Endothelial cell of umbilical vein (primary cell): ENCODE measurements at regions not wholly inside any gene's neighbourhood (a gene's known extent, or its start where the extent isn't known, plus 50 kb on each side); places are given as distances from the start of the nearest gene placed in this dataset.

Source experiments
- BruUV-seq: library from RNA; stranded (reverse); fragments of 400-500 nt; replicated peaks from 2 replicates; lab custom pipeline; 2021; lab: Mats Ljungman, UMichigan
- CTCF ChIA-PET: fragments of 300-600, 350-600 bp; sonication (Branson Sonifier 250); formaldehyde crosslinking; loops from one replicate; lab custom pipeline; 2021; ENCODE audit warnings: antibody characterized with exemption, inconsistent platforms; lab: Charles Lee
- POLR2A ChIA-PET: fragments of 300-600, 350-600 bp; sonication (Branson Sonifier 250); formaldehyde crosslinking; loops from one replicate; lab custom pipeline; 2021; ENCODE audit warnings: antibody characterized with exemption, inconsistent platforms; lab: Charles Lee
- DNase-seq: peaks from one replicate; pipeline ENCODE4 v3.0.0-alpha.2; 2011; ENCODE audit warnings: low read depth, low spot score
- FAIRE-seq: peaks from 2 replicates; lab custom pipeline; 2011; peaks lifted over from hg19 to GRCh38; lab: Jason Lieb, UNC
- H2AFZ ChIP-seq: 2 replicates; pipeline ENCODE4 v1.6.0; 2012; ENCODE audit warnings: low read depth, low read length, control low read depth, inconsistent platforms
- H3K27ac ChIP-seq: 2 replicates; pipeline ENCODE4 v1.5.1; 2011; ENCODE audit warnings: low read depth, mild to moderate bottlenecking, control low read depth, low read length, moderate library complexity; ENCODE audit not compliant: insufficient read depth
- H3K27me3 ChIP-seq, 2 experiments: 2 replicates each; pipeline versions ENCODE4 v1.6.0 to v1.6.1; 2011; ENCODE audit warnings: low read length in 2 of 2, mixed read lengths in 1 of 2; ENCODE audit not compliant: control insufficient read depth in 2 of 2, insufficient read depth in 2 of 2
- H3K36me3 ChIP-seq, 2 experiments: 2 replicates in 1 of 2; 3 replicates in 1 of 2; pipeline ENCODE4 v1.5.1; 2011; ENCODE audit warnings: low read length in 2 of 2, mild to moderate bottlenecking in 1 of 2, moderate library complexity in 1 of 2; ENCODE audit not compliant: control insufficient read depth in 2 of 2, insufficient read depth in 2 of 2; ENCODE audit errors: extremely low read depth in 1 of 2
- H3K4me1 ChIP-seq: 3 replicates; pipeline ENCODE4 v1.5.1; 2011; ENCODE audit warnings: mild to moderate bottlenecking, low read length; ENCODE audit not compliant: control insufficient read depth, insufficient read depth; ENCODE audit errors: extremely low read depth
- H3K4me2 ChIP-seq: 2 replicates; pipeline ENCODE4 v1.6.1; 2011; ENCODE audit warnings: low read length, control low read depth, mixed read lengths; ENCODE audit not compliant: insufficient read depth
- H3K4me3 ChIP-seq, 3 experiments: fragments of 200-600 bp in 1 of 3; sonication (generic), shearing (Covaris generic) in 1 of 3; replicated peaks in 1 of 3; 2 replicates each; pipeline ENCODE4 v1.5.1; 2011 to 2016; ENCODE audit warnings: control low read depth in 3 of 3, low read length in 3 of 3, mild to moderate bottlenecking in 2 of 3, inconsistent platforms in 1 of 3, low read depth in 1 of 3, moderate library complexity in 1 of 3; ENCODE audit not compliant: insufficient read depth in 1 of 3
- H3K79me2 ChIP-seq: 2 replicates; pipeline ENCODE4 v1.6.0; 2012; ENCODE audit warnings: low read length, inconsistent platforms; ENCODE audit not compliant: control insufficient read depth, insufficient read depth
- H3K9ac ChIP-seq: replicated peaks from 2 replicates; pipeline ENCODE3; 2011; ENCODE audit warnings: low read length, control low read depth; ENCODE audit not compliant: insufficient read depth; ENCODE audit errors: extremely low read depth
- H3K9me1 ChIP-seq: replicated peaks from 3 replicates; pipeline ENCODE4 v1.6.0; 2011; ENCODE audit warnings: mild to moderate bottlenecking, low read length; ENCODE audit not compliant: control insufficient read depth, insufficient read depth; ENCODE audit errors: extremely low read depth
- H3K9me3 ChIP-seq: replicated peaks from 2 replicates; pipeline ENCODE4 v1.5.1; 2012; ENCODE audit warnings: low read length, inconsistent platforms; ENCODE audit not compliant: control insufficient read depth, insufficient read depth
- H4K20me1 ChIP-seq: replicated peaks from 2 replicates; pipeline ENCODE3; 2011; ENCODE audit warnings: mild to moderate bottlenecking, low read length; ENCODE audit not compliant: control insufficient read depth, insufficient read depth; ENCODE audit errors: extremely low read depth
- CTCF ChIP-seq, 2 donors: IDR thresholded peaks; 1 replicate in 1 of 2; 2 replicates in 1 of 2; pipeline ENCODE4 v1.5.1; 2011; ENCODE audit warnings: low read length in 2 of 2, mild to moderate bottlenecking in 2 of 2, moderate library complexity in 2 of 2, control low read depth in 1 of 2, inconsistent platforms in 1 of 2, low read depth in 1 of 2; ENCODE audit not compliant: insufficient read depth in 1 of 2; ENCODE audit errors: extremely low read depth in 1 of 2
- EZH2 ChIP-seq: IDR thresholded peaks from 2 replicates; pipeline ENCODE4 v1.6.1; 2012; ENCODE audit warnings: borderline replicate concordance, low read depth, mild to moderate bottlenecking, moderate library complexity, low read length, inconsistent platforms; ENCODE audit not compliant: severe bottlenecking
- FOS ChIP-seq: IDR thresholded peaks from 2 replicates; pipeline ENCODE4 v1.6.1; 2011; ENCODE audit warnings: mild to moderate bottlenecking, low read length, moderate library complexity, borderline replicate concordance; ENCODE audit not compliant: insufficient read depth
- GATA2 ChIP-seq: IDR thresholded peaks from 2 replicates; pipeline ENCODE4 v1.7.0; 2011; ENCODE audit warnings: low read depth, mild to moderate bottlenecking, moderate library complexity, mixed read lengths, low read length; ENCODE audit not compliant: insufficient read length, insufficient read depth
- JUN ChIP-seq: IDR thresholded peaks from 2 replicates; pipeline ENCODE4 v1.6.1; 2011; ENCODE audit warnings: borderline replicate concordance, low read depth; ENCODE audit not compliant: insufficient read length, insufficient read depth
- MAX ChIP-seq: IDR thresholded peaks from 2 replicates; pipeline ENCODE4 v1.6.1; 2011; ENCODE audit not compliant: insufficient read depth, insufficient read length
- MYC ChIP-seq: IDR thresholded peaks from one replicate; pipeline ENCODE4 v1.6.1; 2011; ENCODE audit warnings: mild to moderate bottlenecking, low read depth, low read length
- POLR2A ChIP-seq: IDR thresholded peaks from 2 replicates; pipeline ENCODE4 v1.6.1; 2012; ENCODE audit warnings: low read depth, mild to moderate bottlenecking, control low read depth, low read length
- POLR2AphosphoS5 ChIP-seq: IDR thresholded peaks from 2 replicates; pipeline ENCODE4 v1.6.1; 2012; ENCODE audit warnings: low read depth, mild to moderate bottlenecking, control low read depth, low read length, moderate library complexity; ENCODE audit not compliant: insufficient read depth
- dilution Hi-C: fragments of 300-500 bp; cut with MboI; formaldehyde crosslinking; loops from one replicate; pipeline ENCODE4 v1.15.0; 2019; ENCODE audit warnings: low sequenced_read_pairs; ENCODE audit not compliant: extremely low pct_ligation_motif_present
- intact Hi-C: fragments of 100-400 bp; cut with micrococcal nuclease; formaldehyde crosslinking; loops from one replicate; pipeline ENCODE4 v1.10.0; 2022

- CTCF ChIA-PET: interaction anchor here (1.1 to 1.9 kb wide), 2 partner anchors 24 to 116 kb away, joined by 3 to 7 read pairs; no protein-coding TSS in a partner anchor
- H4K20me1 ChIP-seq: no peaks in the 10 kb centered on the region
- H3K27ac ChIP-seq: no peak overlapping the region
- intact Hi-C loops (no loop called here), dilution Hi-C loops (no loop called here)
- H3K36me3 ChIP-seq: no peaks in the 10 kb centered on the region
- no peak overlapping the region for H3K9ac ChIP-seq
- no peaks in the 10 kb centered on the region for H3K9me1 ChIP-seq
- no TSS peak for BruUV-seq
- no peak overlapping the region for H3K4me2 ChIP-seq
- no peak for DNase-seq
- H3K4me3 ChIP-seq: no peak overlapping the region
- peaks cover 4% of the 10 kb centered on the region for H3K4me1 ChIP-seq
- H3K9me3 ChIP-seq: no peaks in the 10 kb centered on the region
- H3K27me3 ChIP-seq: no peaks in the 10 kb centered on the region
- POLR2A ChIA-PET: no interaction called here
- TF ChIP-seq FOS (no peak), CTCF (IDR thresholded peaks at IDR 0.05; ENCODE audit: extremely low read depth in 1 of 2, insufficient read depth in 1 of 2, low read depth in 1 of 2, low read length in 2 of 2) (no peak), MAX (no peak), JUN (no peak), EZH2 (no peak), GATA2 (no peak), POLR2A (no peak), POLR2AphosphoS5 (no peak), MYC (no peak)
- no peaks in the 10 kb centered on the region for H3K79me2 ChIP-seq
- no peak overlapping the region for H2AFZ ChIP-seq
- no peak for FAIRE-seq
These were observed 180.9 kb upstream of the LYZL1 start for GRCh38 chr10:29107866-29108498.
